C4-2B (cell line): ENCODE measurements at regions not wholly inside any gene's neighbourhood (a gene's known extent, or its start where the extent isn't known, plus 50 kb on each side); places are given as distances from the start of the nearest gene placed in this dataset.

Experiments used
- CTCF ChIP-seq: fragments of 450-650 bp; conservative IDR thresholded peaks from 2 replicates; pipeline ENCODE4 v1.5.1; 2017; ENCODE audit warnings: mild to moderate bottlenecking
- ZFX ChIP-seq: fragments of 450-650 bp; IDR thresholded peaks from 2 replicates; pipeline ENCODE4 v1.6.1; 2017

- TF ChIP-seq CTCF (no peak), ZFX (no peak)
These were observed 1065.0 kb downstream of the EPHA7 start for GRCh38 chr6:92354270-92354829.
